OCI-LY7 (cell line): ENCODE measurements at regions not wholly inside any gene's neighbourhood (a gene's known extent, or its start where the extent isn't known, plus 50 kb on each side); places are given as distances from the start of the nearest gene placed in this dataset.

Experiments
- BruUV-seq: library from RNA; stranded (reverse); fragments of 400-500 nt; replicated peaks from 2 replicates; lab custom pipeline; 2021; lab: Mats Ljungman, UMichigan
- CTCF ChIA-PET: fragments of 300-600 bp; sonication (Branson Sonifier 250); formaldehyde crosslinking; loops from one replicate; lab custom pipeline; 2022; ENCODE audit warnings: antibody characterized with exemption; ENCODE audit not compliant: unreplicated experiment; lab: Charles Lee
- POLR2A ChIA-PET: fragments of 300-600 bp; sonication (Branson Sonifier 250); formaldehyde crosslinking; loops from one replicate; lab custom pipeline; 2022; ENCODE audit warnings: antibody characterized with exemption; lab: Charles Lee
- DNase-seq: peaks from one replicate; pipeline ENCODE4 v3.0.0-alpha.2; 2015; ENCODE audit warnings: low spot score
- H2AFZ ChIP-seq: fragments of 200-600 bp; sonication (generic), shearing (Covaris generic); 2 replicates; pipeline ENCODE4 v1.6.1; 2014; ENCODE audit warnings: mild to moderate bottlenecking, antibody characterized with exemption, low read length, moderate library complexity
- H3K27ac ChIP-seq: fragments of 200-600 bp; sonication (generic); 2 replicates; pipeline ENCODE4 v1.5.1; 2014; ENCODE audit warnings: mixed run types, low read depth, mild to moderate bottlenecking, moderate library complexity, low read length, inconsistent platforms; ENCODE audit not compliant: poor library complexity, severe bottlenecking
- H3K36me3 ChIP-seq: fragments of 200-600 bp; sonication (generic); 2 replicates; pipeline ENCODE4 v1.6.1; 2014; ENCODE audit warnings: mild to moderate bottlenecking, antibody characterized with exemption, low read length, moderate library complexity, mixed read lengths; ENCODE audit not compliant: insufficient read depth
- H3K4me1 ChIP-seq: fragments of 200-600 bp; sonication (generic); 2 replicates; pipeline ENCODE4 v1.5.1; 2014; ENCODE audit warnings: mild to moderate bottlenecking, low read length; ENCODE audit not compliant: insufficient read depth, poor library complexity, severe bottlenecking
- H3K4me2 ChIP-seq: fragments of 200-600 bp; sonication (generic); 2 replicates; pipeline ENCODE4 v1.6.1; 2014; ENCODE audit warnings: mild to moderate bottlenecking, low read length
- H3K4me3 ChIP-seq: fragments of 200-600 bp; sonication (generic); 2 replicates; pipeline ENCODE4 v1.5.1; 2014; ENCODE audit warnings: mild to moderate bottlenecking, low read depth, low read length; ENCODE audit not compliant: poor library complexity, severe bottlenecking
- H3K79me2 ChIP-seq: fragments of 200-600 bp; sonication (generic); 2 replicates; pipeline ENCODE4 v1.6.1; 2016; ENCODE audit warnings: low read depth, mild to moderate bottlenecking, low read length, moderate library complexity, mixed read lengths; ENCODE audit not compliant: insufficient read depth
- H3K9me2 ChIP-seq: fragments of 200-600 bp; sonication (generic); 2 replicates; pipeline ENCODE4 v1.6.1; 2016; ENCODE audit warnings: mild to moderate bottlenecking, low read length, mixed read lengths; ENCODE audit not compliant: insufficient read depth
- H3K9me3 ChIP-seq: fragments of 200-600 bp; sonication (generic); 2 replicates; pipeline ENCODE4 v1.6.1; 2014; ENCODE audit warnings: mild to moderate bottlenecking, mixed run types, low read length, mixed read lengths
- H4K20me1 ChIP-seq: fragments of 200-600 bp; sonication (generic); 2 replicates; pipeline ENCODE4 v1.6.1; 2014; ENCODE audit warnings: mild to moderate bottlenecking, antibody characterized with exemption, low read length, moderate library complexity, mixed read lengths; ENCODE audit not compliant: insufficient read depth
- EZH2phosphoT487 ChIP-seq: fragments of 200-600 bp; sonication (generic); IDR thresholded peaks from 2 replicates; pipeline ENCODE4 v1.6.1; 2018; ENCODE audit warnings: low read depth, borderline replicate concordance, mild to moderate bottlenecking, mixed run types, antibody characterized with exemption, low read length, moderate library complexity, mixed read lengths
- intact Hi-C: fragments of 100-400 bp; cut with micrococcal nuclease; formaldehyde crosslinking; loops from one replicate; pipeline ENCODE4 v1.10.0; 2022; ENCODE audit not compliant: unreplicated experiment
- TF ChIP-seq, protein P1 (sequence below): fragments of 200-600 bp; sonication (generic); conservative IDR thresholded peaks from 2 replicates; pipeline ENCODE4 v1.5.1; 2014; ENCODE audit warnings: mild to moderate bottlenecking, antibody characterized with exemption, low read length, moderate library complexity, mixed read lengths

DNA sequence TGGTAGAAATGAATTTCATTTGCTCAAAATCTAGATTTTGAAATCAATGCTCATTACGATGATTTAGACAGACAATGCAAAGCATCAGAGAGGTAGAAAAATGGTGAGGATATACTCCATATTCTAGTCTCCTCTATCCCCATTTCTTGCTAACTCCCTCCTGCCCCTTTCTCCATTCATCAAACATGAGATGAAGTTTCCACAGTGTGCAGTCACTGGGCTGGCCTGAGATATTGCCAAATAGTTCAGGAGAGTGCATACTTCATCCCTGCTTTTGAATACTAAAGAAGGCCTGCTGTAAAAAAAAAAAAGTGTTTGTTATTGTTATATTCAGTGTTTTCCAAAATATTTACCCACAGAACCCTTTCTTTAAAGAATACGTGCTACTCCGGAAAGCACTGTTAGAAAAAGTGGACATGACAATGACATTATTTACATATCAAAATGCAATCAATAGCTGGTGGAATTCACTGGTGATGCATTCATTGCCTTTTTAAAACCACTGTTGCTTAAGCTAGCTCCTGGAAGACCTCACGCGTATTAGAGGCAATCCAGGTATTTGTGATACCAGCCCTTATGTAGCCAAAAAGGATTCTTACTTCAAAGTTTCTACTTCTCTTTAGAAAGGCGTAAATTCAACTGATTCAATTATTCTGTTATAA is 247.6 kb upstream of the SOX2 start:
- Histone ChIP-seq H3K4me3 (no peak overlapping the region), H3K4me1 (no peaks in the 10 kb centered on the region), H3K79me2 (no peaks in the 10 kb centered on the region), H2AFZ (no peak overlapping the region), H3K9me3 (no peaks in the 10 kb centered on the region), H3K27ac (no peak overlapping the region), H3K4me2 (no peak overlapping the region), H4K20me1 (no peaks in the 10 kb centered on the region), H3K36me3 (no peaks in the 10 kb centered on the region), H3K9me2 (no peaks in the 10 kb centered on the region)
- no peak for DNase-seq
- ChIA-PET CTCF (no interaction called here), POLR2A (interaction anchor here (0.7 kb wide), 2 partner anchors 21 to 59 kb away, joined by 3 read pairs; no protein-coding TSS in a partner anchor)
- no TSS peak for BruUV-seq
- intact Hi-C loops, result no loop called here
- TF ChIP-seq, protein P1, sequence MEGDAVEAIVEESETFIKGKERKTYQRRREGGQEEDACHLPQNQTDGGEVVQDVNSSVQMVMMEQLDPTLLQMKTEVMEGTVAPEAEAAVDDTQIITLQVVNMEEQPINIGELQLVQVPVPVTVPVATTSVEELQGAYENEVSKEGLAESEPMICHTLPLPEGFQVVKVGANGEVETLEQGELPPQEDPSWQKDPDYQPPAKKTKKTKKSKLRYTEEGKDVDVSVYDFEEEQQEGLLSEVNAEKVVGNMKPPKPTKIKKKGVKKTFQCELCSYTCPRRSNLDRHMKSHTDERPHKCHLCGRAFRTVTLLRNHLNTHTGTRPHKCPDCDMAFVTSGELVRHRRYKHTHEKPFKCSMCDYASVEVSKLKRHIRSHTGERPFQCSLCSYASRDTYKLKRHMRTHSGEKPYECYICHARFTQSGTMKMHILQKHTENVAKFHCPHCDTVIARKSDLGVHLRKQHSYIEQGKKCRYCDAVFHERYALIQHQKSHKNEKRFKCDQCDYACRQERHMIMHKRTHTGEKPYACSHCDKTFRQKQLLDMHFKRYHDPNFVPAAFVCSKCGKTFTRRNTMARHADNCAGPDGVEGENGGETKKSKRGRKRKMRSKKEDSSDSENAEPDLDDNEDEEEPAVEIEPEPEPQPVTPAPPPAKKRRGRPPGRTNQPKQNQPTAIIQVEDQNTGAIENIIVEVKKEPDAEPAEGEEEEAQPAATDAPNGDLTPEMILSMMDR, result no peak

- Histone ChIP-seq H3K4me3 (no peak overlapping the region), H3K4me2 (no peak overlapping the region), H4K20me1 (no peaks in the 10 kb centered on the region), H3K79me2 (no peaks in the 10 kb centered on the region), H2AFZ (no peak overlapping the region), H3K9me2 (no peaks in the 10 kb centered on the region), H3K4me1 (no peaks in the 10 kb centered on the region), H3K36me3 (no peaks in the 10 kb centered on the region), H3K9me3 (no peaks in the 10 kb centered on the region), H3K27ac (no peak overlapping the region)
- intact Hi-C loops, result no loop called here
- CTCF ChIA-PET, result no interaction called here
- POLR2A ChIA-PET, result interaction anchor here (0.6 to 1.4 kb wide), 4 partner anchors 8 to 36 kb away, joined by 3 to 4 read pairs (median 4); no protein-coding TSS in a partner anchor
- BruUV-seq, result no TSS peak
- TF ChIP-seq, protein P1, result no peak
- no peak for TF ChIP-seq EZH2phosphoT487
- DNase-seq, result no peak
Measured at GRCh38 chr3:181461381-181461780, 250.3 kb upstream of the SOX2 start.

- CTCF ChIA-PET, result no interaction called here
- Histone ChIP-seq H3K4me3 (no peak overlapping the region), H3K9me3 (no peaks in the 10 kb centered on the region), H3K79me2 (no peaks in the 10 kb centered on the region), H3K9me2 (no peaks in the 10 kb centered on the region), H3K4me1 (no peaks in the 10 kb centered on the region), H4K20me1 (no peaks in the 10 kb centered on the region), H3K4me2 (no peak overlapping the region), H3K27ac (no peak overlapping the region), H2AFZ (no peak overlapping the region), H3K36me3 (no peaks in the 10 kb centered on the region)
- DNase-seq, result no peak
- intact Hi-C loops, result no loop called here
- TF ChIP-seq, protein P1, result no peak
- TF ChIP-seq EZH2phosphoT487, result no peak
- POLR2A ChIA-PET, result no interaction called here
- BruUV-seq, result no TSS peak
Measured at GRCh38 chr3:181459516-181459915, 252.2 kb upstream of the SOX2 start.
